ENCODE measurements at regions not wholly inside any gene's neighbourhood (a gene's known extent, or its start where the extent isn't known, plus 50 kb on each side); places are given as distances from the start of the nearest gene placed in this dataset.

- DNase-seq (ENCODE audit: low read depth), result no peak
These were observed 246.8 kb upstream of the TOPAZ1 start for GRCh38 chr3:43994657-43995546.

- DNase-seq (ENCODE audit: low read depth), result no peak
These were observed 245.9 kb upstream of the TOPAZ1 start for GRCh38 chr3:43995547-43996378.

- no peak for DNase-seq (ENCODE audit: low read depth)
These were observed 245.0 kb upstream of the TOPAZ1 start for GRCh38 chr3:43996379-43997301.

GRCh38 chr3:43997316-43997715, 244.4 kb upstream of the TOPAZ1 start:
- DNase-seq (ENCODE audit: low read depth), result no peak

- no peak for DNase-seq (ENCODE audit: low read depth)
These were observed 243.8 kb upstream of the TOPAZ1 start for GRCh38 chr3:43997788-43998369.

- DNase-seq (ENCODE audit: low read depth), result no peak
These were observed 243.3 kb upstream of the TOPAZ1 start for GRCh38 chr3:43998370-43998835.

GRCh38 chr3:43998836-43999727, 242.6 kb upstream of the TOPAZ1 start:
- no peak for DNase-seq (ENCODE audit: low read depth)

- no peak for DNase-seq (ENCODE audit: low read depth)
These were observed 241.9 kb upstream of the TOPAZ1 start for GRCh38 chr3:43999728-44000319.

GRCh38 chr3:44000586-44000985, 241.1 kb upstream of the TOPAZ1 start:
- DNase-seq (ENCODE audit: low read depth), result no peak

GRCh38 chr3:44001072-44001471, 240.6 kb upstream of the TOPAZ1 start:
- no peak for DNase-seq (ENCODE audit: low read depth)

GRCh38 chr3:44003801-44004200, 237.9 kb upstream of the TOPAZ1 start:
- DNase-seq (ENCODE audit: low read depth), result no peak

GRCh38 chr3:44011680-44012079, 230.0 kb upstream of the TOPAZ1 start:
- no peak for DNase-seq (ENCODE audit: low read depth)

GRCh38 chr3:44012160-44012899, 229.4 kb upstream of the TOPAZ1 start:
- DNase-seq (ENCODE audit: low read depth), result no peak

GRCh38 chr3:44013967-44014366, 227.7 kb upstream of the TOPAZ1 start:
- no peak for DNase-seq (ENCODE audit: low read depth)

- DNase-seq (ENCODE audit: low read depth), result no peak
These were observed 226.5 kb upstream of the TOPAZ1 start for GRCh38 chr3:44015170-44015569.

- DNase-seq (ENCODE audit: low read depth), result no peak
These were observed 224.9 kb upstream of the TOPAZ1 start for GRCh38 chr3:44016818-44017217.

GRCh38 chr3:44018926-44019325, 222.8 kb upstream of the TOPAZ1 start:
- DNase-seq (ENCODE audit: low read depth), result no peak

- no peak for DNase-seq (ENCODE audit: low read depth)
These were observed 221.9 kb upstream of the TOPAZ1 start for GRCh38 chr3:44019736-44020135.

GRCh38 chr3:44020143-44020542, 221.5 kb upstream of the TOPAZ1 start:
- DNase-seq (ENCODE audit: low read depth), result no peak
